Spleen (tissue), 11 donors: ENCODE measurements at regions not wholly inside any gene's neighbourhood (a gene's known extent, or its start where the extent isn't known, plus 50 kb on each side); places are given as distances from the start of the nearest gene placed in this dataset.
"Not testable (repeated sequence)": the region's sequence is repeated elsewhere in the genome, so short reads cannot be mapped to it uniquely, and the experiment has no call there.

Experiments used
- DNase-seq: peaks from one replicate; pipeline ENCODE4 v3.0.0-alpha.2; 2020
- H3K27ac ChIP-seq, 8 donors: fragments of 200-600 bp; sonication (generic) in 7 of 8; 1 replicate in 4 of 8; 2 replicates in 4 of 8; pipeline versions ENCODE4 v1.5.0 to v1.8.0; 2016 to 2021; ENCODE audit warnings: inconsistent platforms in 4 of 8, mild to moderate bottlenecking in 4 of 8, moderate library complexity in 1 of 8
- H3K27me3 ChIP-seq, 7 donors: fragments of 200-600 bp; sonication (generic) in 6 of 7; replicated peaks in 1 of 7; 1 replicate in 4 of 7; 2 replicates in 3 of 7; pipeline versions ENCODE4 v1.5.0 to v1.8.0; 2016 to 2021; ENCODE audit warnings: inconsistent platforms in 3 of 7, mild to moderate bottlenecking in 1 of 7
- H3K36me3 ChIP-seq, 6 donors: fragments of 200-600 bp; sonication (generic) in 5 of 6; 1 replicate in 4 of 6; 2 replicates in 2 of 6; pipeline versions ENCODE4 v1.5.0 to v1.8.0; 2016 to 2021; ENCODE audit warnings: inconsistent platforms in 2 of 6
- H3K4me1 ChIP-seq, 6 donors: fragments of 200-600 bp; sonication (generic) in 5 of 6; 1 replicate in 3 of 6; 2 replicates in 3 of 6; pipeline versions ENCODE4 v1.5.0 to v1.8.0; 2016 to 2021; ENCODE audit warnings: inconsistent platforms in 3 of 6
- H3K4me3 ChIP-seq, 8 donors: fragments of 200-600 bp; sonication (generic) in 7 of 8; 1 replicate in 4 of 8; 2 replicates in 4 of 8; pipeline versions ENCODE4 v1.5.0 to v1.8.0; 2016 to 2021; ENCODE audit warnings: inconsistent platforms in 4 of 8, mild to moderate bottlenecking in 4 of 8, moderate library complexity in 2 of 8
- H3K9me3 ChIP-seq, 8 donors: fragments of 200-600 bp; sonication (generic) in 7 of 8; 1 replicate in 4 of 8; 2 replicates in 4 of 8; pipeline versions ENCODE4 v1.5.0 to v1.8.0; 2016 to 2021; ENCODE audit warnings: inconsistent platforms in 4 of 8
- CTCF ChIP-seq, 11 experiments: fragments of 200-600 bp in 7 of 11; fragments of 450-650 bp in 4 of 11; sonication (generic) in 4 of 11; IDR thresholded peaks in 8 of 11; conservative IDR thresholded peaks in 3 of 11; 1 replicate in 7 of 11; 2 replicates in 4 of 11; pipeline versions ENCODE4 v1.4.0 to v1.8.0; 2016 to 2021; ENCODE audit warnings: antibody characterized with exemption in 11 of 11, inconsistent platforms in 4 of 11, mild to moderate bottlenecking in 1 of 11
- POLR2A ChIP-seq, 3 donors: fragments of 450-650 bp; IDR thresholded peaks; one replicate each; pipeline ENCODE4 v1.5.1; 2017; ENCODE audit warnings: antibody characterized with exemption in 3 of 3, mild to moderate bottlenecking in 1 of 3
- POLR2AphosphoS5 ChIP-seq, 3 donors: sonication (generic); formaldehyde crosslinking; IDR thresholded peaks; one replicate each; pipeline ENCODE4 v1.5.1; 2017; ENCODE audit warnings: antibody characterized with exemption in 3 of 3
- WGBS, 5 donors: extraction: QIAGEN DNeasy Blood & Tissue Kit in 3 of 5; methylation state at CpG; one replicate each; pipeline versions ENCODE4 v1.1.5 to v1.1.7; 2013 to 2018; 5-methylcytosine and 5-hydroxymethylcytosine counted together
- intact Hi-C: fragments of 100-400 bp; cut with DNase I; formaldehyde crosslinking; loops from one replicate; pipeline ENCODE4 v1.15.0; 2023; ENCODE audit warnings: low total_unique reads
- donor health status: healthy with polysubstance abuse.
- donor health status: DM: no; HTN: no; CAD: no; lungs with moderate emphysema.
- donor health status: DM: no; HTN: no; CAD: no.
- donor health status: Bipolar disorder and iron deficiency.
- donor health status: healthy.
- donor health status: DM: no; HTN: no; CAD: no.
- donor health status: DM: yes; HTN: yes; CAD: no.

- no peak for TF ChIP-seq POLR2A (IDR thresholded peaks at IDR 0.05)
- TF ChIP-seq POLR2AphosphoS5 (IDR thresholded peaks at IDR 0.05) = no peak
- no peak for TF ChIP-seq CTCF (IDR thresholded peaks at IDR 0.05 in 8 of 11, conservative IDR thresholded peaks at IDR 0.05 in 3 of 11)
- no peaks in the 10 kb centered on the region for H3K4me1 ChIP-seq
- H3K9me3 ChIP-seq = no peaks in the 10 kb centered on the region
- no peak overlapping the region for H3K27ac ChIP-seq
- DNase-seq = no peak
- intact Hi-C loops = no loop called here
- H3K36me3 ChIP-seq = no peaks in the 10 kb centered on the region
- H3K27me3 ChIP-seq = no peaks in the 10 kb centered on the region
- no peak overlapping the region for H3K4me3 ChIP-seq
Measured at GRCh38 chr7:96562966-96563365, 146.7 kb downstream of the SEM1 start.

- 68 to 80% (median 69%) methylated on average over 4 of the region's 4 CpGs for WGBS, 5 donors
Measured at GRCh38 chr7:96562458-96562857, 147.2 kb downstream of the SEM1 start.

GRCh38 chr7:96561892-96562291 is 147.8 kb downstream of the SEM1 start:
- Histone ChIP-seq H3K9me3 (no peaks in the 10 kb centered on the region), H3K27me3 (no peaks in the 10 kb centered on the region), H3K36me3 (no peaks in the 10 kb centered on the region), H3K4me3 (no peak overlapping the region), H3K4me1 (no peaks in the 10 kb centered on the region), H3K27ac (no peak overlapping the region)
- 85 to 98% (median 94%) methylated on average over 1 of the region's 1 CpG for WGBS, 5 donors
- TF ChIP-seq POLR2AphosphoS5 (IDR thresholded peaks at IDR 0.05) = no peak
- no peak for DNase-seq
- intact Hi-C loops = no loop called here

More at GRCh38 chr7:96562458-96562857, 147.2 kb downstream of the SEM1 start:
- no peaks in the 10 kb centered on the region for H3K9me3 ChIP-seq
- H3K4me3 ChIP-seq = no peak overlapping the region
- H3K27me3 ChIP-seq = no peaks in the 10 kb centered on the region
- TF ChIP-seq POLR2AphosphoS5 (IDR thresholded peaks at IDR 0.05) = no peak
- no peak for TF ChIP-seq CTCF (IDR thresholded peaks at IDR 0.05 in 8 of 11, conservative IDR thresholded peaks at IDR 0.05 in 3 of 11)
- no peak for TF ChIP-seq POLR2A (IDR thresholded peaks at IDR 0.05)
- no peak for DNase-seq
- H3K4me1 ChIP-seq = no peaks in the 10 kb centered on the region
- H3K36me3 ChIP-seq = no peaks in the 10 kb centered on the region
- intact Hi-C loops = no loop called here
- no peak overlapping the region for H3K27ac ChIP-seq

- intact Hi-C loops = no loop called here
- WGBS, 5 donors = 73 to 89% (median 82%) methylated on average over 2 of the region's 2 CpGs
- TF ChIP-seq POLR2AphosphoS5 (IDR thresholded peaks at IDR 0.05) (no peak), POLR2A (IDR thresholded peaks at IDR 0.05) (no peak), CTCF (IDR thresholded peaks at IDR 0.05 in 8 of 11, conservative IDR thresholded peaks at IDR 0.05 in 3 of 11) (no peak)
- Histone ChIP-seq H3K36me3 (no peaks in the 10 kb centered on the region), H3K4me3 (no peak overlapping the region), H3K27ac (no peak overlapping the region), H3K9me3 (no peaks in the 10 kb centered on the region), H3K4me1 (no peaks in the 10 kb centered on the region), H3K27me3 (no peaks in the 10 kb centered on the region)
- DNase-seq = no peak
Measured at GRCh38 chr7:96558530-96558929, 151.1 kb downstream of the SEM1 start.

GRCh38 chr7:96558093-96558492 is 151.6 kb downstream of the SEM1 start:
- Histone ChIP-seq H3K9me3 (no peaks in the 10 kb centered on the region), H3K27ac (no peak overlapping the region), H3K36me3 (no peaks in the 10 kb centered on the region), H3K27me3 (no peaks in the 10 kb centered on the region), H3K4me1 (no peaks in the 10 kb centered on the region), H3K4me3 (no peak overlapping the region)
- WGBS, 5 donors = 93 to 99% (median 94%) methylated on average over 8 to 9 of the region's 9 CpGs
- no peak for TF ChIP-seq CTCF (IDR thresholded peaks at IDR 0.05 in 8 of 11, conservative IDR thresholded peaks at IDR 0.05 in 3 of 11)
- no peak for TF ChIP-seq POLR2AphosphoS5 (IDR thresholded peaks at IDR 0.05)
- intact Hi-C loops = no loop called here
- no peak for DNase-seq

GRCh38 chr7:96557598-96557997 is 152.0 kb downstream of the SEM1 start:
- DNase-seq, H3K9me3 ChIP-seq, H3K27ac ChIP-seq, H3K4me1 ChIP-seq, H3K27me3 ChIP-seq, H3K36me3 ChIP-seq, intact Hi-C loops, H3K4me3 ChIP-seq: not testable (repeated sequence)
- WGBS, 5 donors = 71 to 91% (median 80%) methylated on average over 8 to 13 of the region's 13 CpGs
